ENCODE measurements at regions not wholly inside any gene's neighbourhood (a gene's known extent, or its start where the extent isn't known, plus 50 kb on each side); places are given as distances from the start of the nearest gene placed in this dataset.
"Not testable (repeated sequence)": the region's sequence is repeated elsewhere in the genome, so short reads cannot be mapped to it uniquely, and the experiment has no call there.

DNA sequence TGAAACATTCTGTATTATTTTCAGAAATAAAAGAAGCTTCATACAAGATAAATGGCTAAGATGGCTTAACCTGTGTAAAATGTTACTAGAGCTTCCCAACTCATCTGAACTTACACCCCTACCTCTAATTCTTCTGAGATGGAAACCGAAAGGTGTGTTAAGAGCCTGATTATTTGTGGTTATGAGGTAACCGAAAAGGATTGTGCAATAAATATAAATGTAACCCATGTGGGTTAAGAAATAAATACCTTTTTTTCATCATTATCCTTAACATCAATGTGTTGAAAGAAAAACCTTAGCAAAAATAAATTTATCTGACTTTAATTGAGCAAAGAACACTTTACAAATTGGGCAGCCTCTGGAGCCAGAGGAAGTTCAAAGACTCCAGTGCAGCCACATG lies 961.8 kb upstream of the SPRY2 start:
- no peak for DNase-seq (ENCODE audit: low spot score)
- intact Hi-C loops (cut with DNase I), result no loop called here

- intact Hi-C loops (cut with DNase I), result no loop called here
- DNase-seq (ENCODE audit: low spot score), result no peak
These were observed 961.2 kb upstream of the SPRY2 start for GRCh38 chr13:81302125-81302524.

DNA sequence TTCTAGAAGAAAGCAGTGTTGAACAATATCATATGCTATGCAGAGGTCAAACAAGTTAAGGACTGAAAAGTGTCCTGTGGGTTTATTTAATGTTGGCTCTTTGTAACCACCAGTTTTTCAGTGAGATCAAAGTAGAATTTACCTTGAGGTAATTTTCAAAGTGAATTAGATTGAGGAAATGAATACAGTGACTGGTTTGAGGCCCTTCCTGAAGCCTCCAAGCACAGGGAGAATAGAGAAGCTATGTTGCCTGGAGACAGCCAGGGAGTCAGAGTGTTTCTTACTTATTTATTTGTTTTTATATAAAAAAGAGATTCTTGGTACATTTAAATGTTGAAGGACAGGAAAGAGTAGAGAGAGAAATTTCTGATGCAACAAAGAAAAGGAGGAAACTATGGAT lies 954.3 kb upstream of the SPRY2 start:
- intact Hi-C loops (cut with DNase I), result no loop called here
- DNase-seq (ENCODE audit: low spot score), result no peak

DNA sequence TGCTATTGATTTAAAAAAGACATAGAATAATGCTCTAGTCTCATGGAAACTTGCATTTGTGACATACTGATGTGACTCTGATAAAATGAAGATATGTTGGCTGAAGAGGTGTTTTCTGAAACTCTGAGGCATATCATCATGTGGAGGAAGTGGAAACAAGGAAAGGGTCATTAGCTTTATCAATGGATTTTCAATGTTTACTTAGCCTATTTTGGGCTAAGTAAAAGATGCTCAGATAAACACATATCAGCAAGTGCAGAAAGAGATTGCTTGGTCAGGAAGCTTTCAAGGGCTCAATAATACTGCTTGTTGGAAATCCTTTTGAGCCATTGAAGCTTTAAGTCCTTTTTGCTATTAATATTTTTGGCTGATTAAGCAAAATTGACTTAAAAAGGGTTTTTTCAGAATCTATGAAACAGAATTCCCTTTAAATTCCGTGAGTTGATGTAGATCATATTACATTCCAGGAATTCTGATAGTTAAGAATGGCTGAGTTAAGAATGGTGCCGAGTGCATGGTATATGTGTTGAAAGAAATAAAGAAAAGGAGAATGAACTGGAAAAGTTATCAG lies 952.8 kb upstream of the SPRY2 start:
- intact Hi-C loops (cut with DNase I), result no loop called here
- no peak for DNase-seq (ENCODE audit: low spot score)

- no peak for DNase-seq (ENCODE audit: low spot score)
- intact Hi-C loops (cut with DNase I), result no loop called here
These were observed 942.6 kb upstream of the SPRY2 start for GRCh38 chr13:81283561-81283960.

GRCh38 chr13:81283062-81283461 lies 942.1 kb upstream of the SPRY2 start:
- no peak for DNase-seq (ENCODE audit: low spot score)

DNA sequence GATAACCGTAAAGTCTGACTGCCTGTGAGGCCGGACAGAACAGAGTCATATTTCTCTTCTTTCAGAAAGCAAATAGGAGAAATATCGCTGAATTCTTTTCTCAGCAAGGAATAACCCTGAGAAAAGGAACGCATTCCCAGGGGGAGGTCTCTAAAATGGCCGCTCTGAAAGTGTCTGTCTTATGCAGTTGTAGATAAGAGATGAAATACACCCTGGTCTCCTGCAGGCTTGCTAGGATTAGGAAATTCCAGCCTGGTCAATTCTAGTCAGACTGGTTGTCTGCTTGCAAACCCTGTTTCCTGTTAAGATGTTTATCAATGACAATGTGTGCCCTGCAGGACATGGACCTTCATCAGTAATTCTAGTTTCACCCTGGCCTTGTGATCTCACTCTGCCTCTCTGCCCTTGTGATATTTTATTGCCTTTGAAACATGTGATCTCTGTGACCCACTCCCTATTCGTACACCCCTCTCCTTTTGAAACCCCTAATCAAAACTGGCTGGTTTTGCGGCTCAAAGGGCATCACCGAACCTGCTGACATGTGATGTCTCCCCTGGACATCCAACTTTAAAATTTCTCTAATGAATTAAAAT lies 934.8 kb upstream of the SPRY2 start:
- intact Hi-C loops (cut with DNase I), result no loop called here
- DNase-seq (ENCODE audit: low spot score), result no peak

More at GRCh38 chr13:81283062-81283461, 942.1 kb upstream of the SPRY2 start:
- intact Hi-C loops (cut with DNase I), result no loop called here

GRCh38 chr13:81247711-81248110 lies 906.8 kb upstream of the SPRY2 start:
- intact Hi-C loops (cut with DNase I), result no loop called here

GRCh38 chr13:81246556-81246955 lies 905.6 kb upstream of the SPRY2 start:
- intact Hi-C loops (cut with DNase I), result no loop called here
- no peak for DNase-seq (ENCODE audit: low spot score)

More at GRCh38 chr13:81247711-81248110, 906.8 kb upstream of the SPRY2 start:
- DNase-seq (ENCODE audit: low spot score), result no peak

GRCh38 chr13:81244011-81244410 lies 903.1 kb upstream of the SPRY2 start:
- intact Hi-C loops (cut with DNase I), result no loop called here
- DNase-seq (ENCODE audit: low spot score), result no peak

DNA sequence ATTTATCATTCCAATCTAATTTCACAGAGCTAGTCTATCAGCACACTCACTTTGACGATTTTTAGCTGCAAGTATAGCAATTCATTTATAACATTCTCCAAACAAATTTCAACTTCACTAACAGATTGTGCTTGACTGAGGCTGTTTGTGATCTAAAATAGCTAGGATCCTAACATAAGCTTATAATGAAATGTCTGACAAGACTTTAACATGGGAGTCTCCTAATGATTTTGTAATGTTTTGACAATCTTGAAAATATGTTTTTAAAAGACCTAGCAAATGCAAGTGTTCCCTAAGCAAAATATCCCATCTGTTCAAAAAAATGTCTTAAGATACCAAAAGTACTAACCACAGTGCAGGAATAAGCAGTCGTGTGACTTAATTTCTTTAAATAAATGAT lies 889.5 kb upstream of the SPRY2 start:
- intact Hi-C loops (cut with DNase I), result no loop called here

GRCh38 chr13:81226830-81227229 lies 885.9 kb upstream of the SPRY2 start:
- intact Hi-C loops (cut with DNase I); DNase-seq (ENCODE audit: low spot score): not testable (repeated sequence)

More for the DNA sequence above, 889.5 kb upstream of the SPRY2 start:
- no peak for DNase-seq (ENCODE audit: low spot score)

- intact Hi-C loops (cut with DNase I), result no loop called here
- DNase-seq (ENCODE audit: low spot score), result no peak
These were observed 883.4 kb upstream of the SPRY2 start for GRCh38 chr13:81224209-81224833.

DNA sequence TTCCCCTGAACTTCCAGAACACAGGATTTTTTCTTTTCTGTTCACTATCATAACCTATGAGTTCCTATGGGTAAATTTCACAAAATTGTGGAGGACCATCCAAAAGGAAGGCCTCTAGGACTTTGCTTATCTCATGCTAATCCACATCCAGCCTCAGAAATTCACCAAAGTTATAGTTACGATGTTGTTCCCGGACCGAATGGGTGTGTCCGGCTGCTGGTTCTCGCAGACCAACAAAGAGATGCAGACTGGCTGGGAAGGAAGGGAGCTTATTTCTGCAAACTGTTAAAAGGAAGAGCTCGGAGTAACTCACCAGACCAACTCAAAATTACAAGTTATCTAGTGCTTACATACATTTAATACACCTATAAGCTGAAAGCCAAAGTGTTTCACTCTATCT lies 882.9 kb upstream of the SPRY2 start:
- DNase-seq (ENCODE audit: low spot score), result no peak
- intact Hi-C loops (cut with DNase I), result no loop called here

- DNase-seq (ENCODE audit: low spot score), result no peak
- intact Hi-C loops (cut with DNase I), result no loop called here
These were observed 870.8 kb upstream of the SPRY2 start for GRCh38 chr13:81211713-81212112.

DNA sequence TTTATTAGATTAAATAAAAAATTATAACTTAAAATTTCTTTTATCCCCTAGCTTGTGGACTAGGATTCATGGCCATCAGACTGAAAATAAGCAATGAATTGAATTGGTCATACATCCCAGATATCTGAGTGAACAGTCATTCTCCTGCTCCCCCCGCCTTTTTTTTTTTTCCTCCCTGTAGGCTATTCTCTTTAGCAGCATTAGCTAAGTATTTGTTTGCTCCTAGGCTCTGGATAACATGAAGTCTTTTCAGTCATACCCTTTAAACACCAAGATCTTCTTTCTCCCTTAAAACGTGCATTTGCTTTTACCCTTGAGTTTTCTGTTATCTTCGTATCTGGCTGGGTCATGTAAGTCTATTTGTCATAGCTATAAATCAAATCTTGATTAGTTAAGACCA lies 866.7 kb upstream of the SPRY2 start:
- no peak for DNase-seq (ENCODE audit: low spot score)
- intact Hi-C loops (cut with DNase I), result no loop called here

- intact Hi-C loops (cut with DNase I), result no loop called here
- DNase-seq (ENCODE audit: low spot score), result no peak
These were observed 866.3 kb upstream of the SPRY2 start for GRCh38 chr13:81207231-81207630.

DNA sequence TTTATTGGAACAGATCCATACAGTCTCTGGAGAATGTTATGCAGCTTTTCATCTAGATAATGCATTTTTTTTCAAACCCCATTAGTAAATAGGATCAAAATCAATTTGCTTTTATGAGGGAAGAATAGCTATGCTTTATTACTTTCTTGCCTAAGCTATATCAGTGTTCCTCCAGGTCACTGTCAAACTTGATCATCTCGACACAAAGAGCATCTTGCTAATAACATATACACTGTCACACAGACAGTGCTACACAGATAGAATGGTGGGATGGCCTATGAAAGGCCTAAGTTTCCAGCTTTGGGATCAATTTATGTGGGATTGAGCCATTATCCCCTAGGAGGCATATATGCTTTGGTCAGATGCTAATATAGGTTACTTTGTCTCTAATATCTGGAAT lies 862.9 kb upstream of the SPRY2 start:
- DNase-seq (ENCODE audit: low spot score), result no peak
- intact Hi-C loops (cut with DNase I), result no loop called here

GRCh38 chr13:81199956-81200355 lies 859.0 kb upstream of the SPRY2 start:
- intact Hi-C loops (cut with DNase I), result no loop called here
- no peak for DNase-seq (ENCODE audit: low spot score)

GRCh38 chr13:81197966-81198365 lies 857.0 kb upstream of the SPRY2 start:
- intact Hi-C loops (cut with DNase I), result no loop called here
- DNase-seq (ENCODE audit: low spot score), result no peak

- no peak for DNase-seq (ENCODE audit: low spot score)
- intact Hi-C loops (cut with DNase I), result no loop called here
These were observed 856.6 kb upstream of the SPRY2 start for GRCh38 chr13:81197483-81197882.
